ENCODE measurements at regions not wholly inside any gene's neighbourhood (a gene's known extent, or its start where the extent isn't known, plus 50 kb on each side); places are given as distances from the start of the nearest gene placed in this dataset.

GRCh38 chr1:95406279-95406678 lies 172.3 kb downstream of the RWDD3 start:
- TF ChIP-seq POLR2A (IDR thresholded peaks at IDR 0.05) (no peak), CTCF (IDR thresholded peaks at IDR 0.05) (no peak)

Measured in upper lobe of left lung (tissue), 4 donors.